Caco-2 (cell line): ENCODE measurements at regions not wholly inside any gene's neighbourhood (a gene's known extent, or its start where the extent isn't known, plus 50 kb on each side); places are given as distances from the start of the nearest gene placed in this dataset.

Experiments
- BruUV-seq: library from RNA; stranded (reverse); fragments of 400-500 nt; replicated peaks from 2 replicates; lab custom pipeline; 2021; lab: Mats Ljungman, UMichigan
- CTCF ChIA-PET: fragments of 300-600 bp; sonication (Branson Sonifier 250); formaldehyde crosslinking; loops from one replicate; lab custom pipeline; 2022; ENCODE audit warnings: antibody characterized with exemption; lab: Charles Lee
- POLR2A ChIA-PET: fragments of 300-600 bp; sonication (Branson Sonifier 250); formaldehyde crosslinking; loops from one replicate; lab custom pipeline; 2022; ENCODE audit warnings: antibody characterized with exemption; lab: Charles Lee
- DNase-seq, 2 experiments: peaks; one replicate each; pipeline versions ENCODE4 v3.0.0 to v3.0.0-alpha.2; 2020 to 2022
- H3K27me3 ChIP-seq: replicated peaks from 2 replicates; pipeline ENCODE4 v1.6.0; 2011; ENCODE audit warnings: low read length; ENCODE audit not compliant: control insufficient read depth, insufficient read depth
- H3K36me3 ChIP-seq: 2 replicates; pipeline ENCODE4 v1.5.1; 2011; ENCODE audit warnings: low read length; ENCODE audit not compliant: control insufficient read depth, insufficient read depth
- H3K4me1 ChIP-seq: fragments of 250-450 bp; sonication (Bioruptor Pico); 2 replicates; pipeline ENCODE4 v1.5.1; 2020; ENCODE audit warnings: mild to moderate bottlenecking
- H3K4me3 ChIP-seq: 2 replicates; pipeline ENCODE4 v1.5.1; 2011; ENCODE audit warnings: low read depth, mild to moderate bottlenecking, control low read depth, low read length
- H3K9me3 ChIP-seq: fragments of 250-450 bp; sonication (Bioruptor Pico); 2 replicates; pipeline ENCODE4 v1.5.1; 2020; ENCODE audit warnings: mild to moderate bottlenecking, moderate library complexity
- H3K27ac Mint-ChIP-seq: one replicate; pipeline ENCODE4 v1.8.0; 2022; ENCODE audit warnings: mixed read lengths; ENCODE audit not compliant: unreplicated experiment
- H3K27me3 Mint-ChIP-seq: one replicate; pipeline ENCODE4 v1.8.0; 2022; ENCODE audit warnings: mixed read lengths; ENCODE audit not compliant: insufficient read depth, unreplicated experiment
- H3K36me3 Mint-ChIP-seq: one replicate; pipeline ENCODE4 v1.8.0; 2022; ENCODE audit warnings: mild to moderate bottlenecking, mixed read lengths; ENCODE audit not compliant: insufficient read depth, unreplicated experiment
- H3K4me1 Mint-ChIP-seq: one replicate; pipeline ENCODE4 v1.8.0; 2022; ENCODE audit warnings: low read depth, mixed read lengths; ENCODE audit not compliant: unreplicated experiment
- H3K4me3 Mint-ChIP-seq: one replicate; pipeline ENCODE4 v1.8.0; 2022; ENCODE audit warnings: mild to moderate bottlenecking, moderate library complexity, mixed read lengths; ENCODE audit not compliant: unreplicated experiment
- H3K9me3 Mint-ChIP-seq: one replicate; pipeline ENCODE4 v1.8.0; 2022; ENCODE audit warnings: mixed read lengths; ENCODE audit not compliant: unreplicated experiment
- intact Hi-C: fragments of 100-400 bp; cut with micrococcal nuclease; formaldehyde crosslinking; loops from one replicate; pipeline ENCODE4 v1.10.0; 2022; ENCODE audit not compliant: unreplicated experiment
- TF ChIP-seq, protein P1 (sequence below), 2 experiments: fragments of 200-600 bp in 1 of 2; IDR thresholded peaks; 1 replicate in 1 of 2; 2 replicates in 1 of 2; pipeline versions ENCODE4 v1.5.1 to v1.8.0; 2011 to 2022; ENCODE audit warnings: antibody characterized with exemption in 1 of 2, control low read depth in 1 of 2, inconsistent platforms in 1 of 2, low read depth in 1 of 2, low read length in 1 of 2, mild to moderate bottlenecking in 1 of 2, moderate library complexity in 1 of 2; ENCODE audit not compliant: insufficient read depth in 1 of 2, severe bottlenecking in 1 of 2, unreplicated experiment in 1 of 2

DNA sequence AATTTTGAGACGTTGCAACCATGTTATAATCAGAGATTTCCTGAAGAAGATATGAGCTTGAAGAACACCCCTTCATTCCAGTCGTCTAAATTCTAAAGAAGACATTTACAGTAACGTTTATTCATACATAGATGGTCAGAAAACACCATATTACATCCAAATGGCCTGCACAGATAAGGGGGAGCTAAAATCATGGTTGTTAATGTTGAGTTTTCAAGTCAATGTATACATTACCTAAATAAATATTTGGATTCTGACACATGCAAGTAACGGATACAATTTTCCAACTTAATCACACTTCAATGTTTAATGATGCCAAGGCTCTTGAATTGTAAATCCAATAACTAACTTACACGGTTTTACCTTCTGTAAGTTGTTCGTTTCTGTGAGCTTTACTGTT, 318.4 kb downstream of the SLC6A15 start:
- intact Hi-C loops = no loop called here

DNA sequence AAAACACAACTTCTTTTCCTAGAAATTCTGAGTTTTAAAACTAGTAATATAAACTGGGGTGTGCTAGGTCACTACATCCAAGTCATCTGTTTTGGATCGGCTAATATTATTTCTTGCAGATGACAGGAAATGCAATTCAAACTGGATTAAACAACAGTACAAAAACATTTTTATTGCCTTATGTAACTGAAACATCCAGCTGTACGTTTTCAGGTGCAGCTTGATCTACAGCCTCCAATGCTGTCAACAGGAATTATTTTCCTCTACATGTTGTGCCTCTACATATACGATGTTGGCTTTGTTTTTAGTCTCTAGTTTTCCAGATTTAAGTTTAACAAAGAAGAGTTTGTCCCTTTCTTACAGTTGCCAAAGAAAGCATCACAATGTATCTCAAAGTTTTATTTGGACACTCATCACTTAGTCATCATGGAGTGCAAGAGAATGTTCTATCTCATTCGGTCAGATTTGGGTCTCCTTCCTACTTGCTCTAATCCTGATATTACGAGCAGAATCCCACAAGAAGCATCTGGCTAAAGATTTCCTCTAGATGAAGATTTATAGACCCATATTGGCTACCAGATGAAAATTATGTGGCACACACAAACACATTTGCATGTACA, 326.7 kb downstream of the SLC6A15 start:
- TF ChIP-seq, protein P1, sequence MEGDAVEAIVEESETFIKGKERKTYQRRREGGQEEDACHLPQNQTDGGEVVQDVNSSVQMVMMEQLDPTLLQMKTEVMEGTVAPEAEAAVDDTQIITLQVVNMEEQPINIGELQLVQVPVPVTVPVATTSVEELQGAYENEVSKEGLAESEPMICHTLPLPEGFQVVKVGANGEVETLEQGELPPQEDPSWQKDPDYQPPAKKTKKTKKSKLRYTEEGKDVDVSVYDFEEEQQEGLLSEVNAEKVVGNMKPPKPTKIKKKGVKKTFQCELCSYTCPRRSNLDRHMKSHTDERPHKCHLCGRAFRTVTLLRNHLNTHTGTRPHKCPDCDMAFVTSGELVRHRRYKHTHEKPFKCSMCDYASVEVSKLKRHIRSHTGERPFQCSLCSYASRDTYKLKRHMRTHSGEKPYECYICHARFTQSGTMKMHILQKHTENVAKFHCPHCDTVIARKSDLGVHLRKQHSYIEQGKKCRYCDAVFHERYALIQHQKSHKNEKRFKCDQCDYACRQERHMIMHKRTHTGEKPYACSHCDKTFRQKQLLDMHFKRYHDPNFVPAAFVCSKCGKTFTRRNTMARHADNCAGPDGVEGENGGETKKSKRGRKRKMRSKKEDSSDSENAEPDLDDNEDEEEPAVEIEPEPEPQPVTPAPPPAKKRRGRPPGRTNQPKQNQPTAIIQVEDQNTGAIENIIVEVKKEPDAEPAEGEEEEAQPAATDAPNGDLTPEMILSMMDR (IDR thresholded peaks at IDR 0.05; ENCODE audit: insufficient read depth in 1 of 2, low read depth in 1 of 2, low read length in 1 of 2, severe bottlenecking in 1 of 2, unreplicated experiment in 1 of 2) = no peak
- H3K36me3 ChIP-seq = no peaks in the 10 kb centered on the region
- no TSS peak for BruUV-seq

More for the DNA sequence above, 318.4 kb downstream of the SLC6A15 start:
- POLR2A ChIA-PET = no interaction called here
- Mint-ChIP-seq H3K9me3 (no peaks in the 10 kb centered on the region), H3K36me3 (no peaks in the 10 kb centered on the region), H3K27me3 (no peaks in the 10 kb centered on the region), H3K4me1 (no peaks in the 10 kb centered on the region), H3K4me3 (no peak overlapping the region), H3K27ac (no peak overlapping the region)
- H3K27me3 ChIP-seq = no peaks in the 10 kb centered on the region
- no TSS peak for BruUV-seq
- no peaks in the 10 kb centered on the region for H3K9me3 ChIP-seq
- no peak for DNase-seq
- H3K36me3 ChIP-seq = no peaks in the 10 kb centered on the region
- TF ChIP-seq, protein P1 (IDR thresholded peaks at IDR 0.05; ENCODE audit: insufficient read depth in 1 of 2, low read depth in 1 of 2, low read length in 1 of 2, severe bottlenecking in 1 of 2, unreplicated experiment in 1 of 2) = no peak
- CTCF ChIA-PET = no interaction called here
- no peak overlapping the region for H3K4me3 ChIP-seq
- H3K4me1 ChIP-seq = peaks cover under 1% of the 10 kb centered on the region; the same call in 1 of the 2 replicates

DNA sequence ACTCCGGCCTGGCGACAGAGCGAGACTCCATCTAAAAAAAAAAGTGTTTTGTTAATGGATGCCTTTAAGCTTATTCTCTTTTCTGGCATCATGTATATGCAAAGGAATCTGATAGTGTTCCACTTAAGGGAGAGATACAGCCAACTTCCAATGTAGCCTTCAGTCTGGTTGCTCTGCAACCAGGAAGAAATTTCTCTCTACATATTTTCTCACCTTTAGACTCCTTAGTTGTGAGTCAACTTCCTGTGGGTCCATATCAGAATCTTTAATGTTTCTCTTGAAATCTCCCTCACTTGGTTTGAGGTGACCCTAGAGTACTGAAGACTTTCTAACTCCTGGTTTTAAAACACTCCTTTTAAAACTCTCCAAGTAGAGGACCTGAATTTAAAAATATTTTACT, 340.4 kb downstream of the SLC6A15 start:
- intact Hi-C loops = no loop called here
- no peaks in the 10 kb centered on the region for H3K27me3 ChIP-seq
- POLR2A ChIA-PET = no interaction called here
- BruUV-seq = no TSS peak
- CTCF ChIA-PET = no interaction called here
- TF ChIP-seq, protein P1 (IDR thresholded peaks at IDR 0.05; ENCODE audit: insufficient read depth in 1 of 2, low read depth in 1 of 2, low read length in 1 of 2, severe bottlenecking in 1 of 2, unreplicated experiment in 1 of 2) = no peak
- no peak overlapping the region for H3K4me3 ChIP-seq
- no peak overlapping the region for H3K27ac Mint-ChIP-seq
- H3K36me3 Mint-ChIP-seq = no peaks in the 10 kb centered on the region
- H3K4me1 ChIP-seq = no peaks in the 10 kb centered on the region
- DNase-seq = no peak
- H3K36me3 ChIP-seq = no peaks in the 10 kb centered on the region
- H3K27me3 Mint-ChIP-seq = no peaks in the 10 kb centered on the region
- H3K4me1 Mint-ChIP-seq = no peaks in the 10 kb centered on the region
- no peak overlapping the region for H3K4me3 Mint-ChIP-seq
- no peaks in the 10 kb centered on the region for H3K9me3 ChIP-seq
- peaks cover 6% of the 10 kb centered on the region for H3K9me3 Mint-ChIP-seq

More for the DNA sequence above, 326.7 kb downstream of the SLC6A15 start:
- CTCF ChIA-PET = no interaction called here
- peaks cover 2% of the 10 kb centered on the region for H3K27me3 Mint-ChIP-seq
- no peak for DNase-seq
- POLR2A ChIA-PET = no interaction called here
- Histone ChIP-seq H3K4me3 (no peak overlapping the region), H3K9me3 (no peaks in the 10 kb centered on the region), H3K4me1 (no peaks in the 10 kb centered on the region), H3K27me3 (no peaks in the 10 kb centered on the region)
- H3K36me3 Mint-ChIP-seq = no peaks in the 10 kb centered on the region
- intact Hi-C loops = no loop called here
- H3K4me3 Mint-ChIP-seq = no peak overlapping the region
- H3K9me3 Mint-ChIP-seq = no peaks in the 10 kb centered on the region
- H3K27ac Mint-ChIP-seq = no peak overlapping the region
- no peaks in the 10 kb centered on the region for H3K4me1 Mint-ChIP-seq
